Stimulated activated CD4-positive, alpha-beta T cell treated with anti-CD3 and anti-CD28 coated beads, Interleukin-15, amount 100 ng/mL, for 1 hour (primary cell): ENCODE measurements at regions not wholly inside any gene's neighbourhood (a gene's known extent, or its start where the extent isn't known, plus 50 kb on each side); places are given as distances from the start of the nearest gene placed in this dataset.
"Not testable (repeated sequence)": the region's sequence is repeated elsewhere in the genome, so short reads cannot be mapped to it uniquely, and the experiment has no call there.

Source experiments
- DNase-seq, 2 donors: peaks; one replicate each; pipeline ENCODE4 v3.0.0-alpha.2; 2020; ENCODE audit warnings: low read depth in 1 of 2, low spot score in 1 of 2

DNA sequence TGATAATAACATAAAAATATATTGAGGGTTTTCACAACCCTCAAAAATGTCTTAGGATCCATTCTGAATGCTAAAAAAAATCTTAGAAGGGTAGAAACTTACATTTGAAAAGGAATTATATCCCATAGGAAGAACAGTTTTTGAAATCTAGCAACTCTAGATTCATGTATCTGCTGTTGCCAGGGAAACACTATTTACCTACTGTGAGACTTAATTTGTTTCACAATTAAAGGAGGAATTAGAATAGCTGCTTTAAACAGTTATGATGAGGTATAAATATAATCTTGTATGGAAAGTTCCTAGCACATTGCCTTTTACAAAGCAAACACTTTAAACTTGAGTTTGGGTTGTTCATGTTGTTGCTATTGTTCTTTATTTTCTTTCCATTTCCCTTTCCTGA lies 988.2 kb downstream of the SUCLG1 start:
- no peak for DNase-seq

DNA sequence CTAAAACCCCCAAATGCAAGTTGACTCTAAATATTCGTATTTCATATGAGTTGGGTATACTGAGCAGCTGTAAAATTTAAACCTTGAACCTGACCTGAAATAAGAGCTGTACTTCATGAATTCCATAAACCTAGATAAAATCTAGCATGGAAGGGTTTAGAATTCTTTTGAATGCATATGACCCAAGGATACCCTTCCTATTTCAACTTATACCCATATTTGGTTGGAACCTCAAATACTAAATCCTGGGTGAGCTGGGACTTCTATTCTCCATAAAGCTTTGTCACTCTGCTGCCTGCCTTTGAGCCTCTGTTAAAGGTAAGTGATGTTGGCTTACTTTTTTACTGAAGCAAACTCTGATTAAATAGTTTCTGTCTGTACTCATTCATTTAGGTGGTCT lies 994.6 kb downstream of the SUCLG1 start:
- DNase-seq, result no peak

GRCh38 chr2:83462881-83463280 lies 996.2 kb downstream of the SUCLG1 start:
- DNase-seq, result no peak

GRCh38 chr2:83461135-83461534 lies 997.9 kb downstream of the SUCLG1 start:
- no peak for DNase-seq

DNA sequence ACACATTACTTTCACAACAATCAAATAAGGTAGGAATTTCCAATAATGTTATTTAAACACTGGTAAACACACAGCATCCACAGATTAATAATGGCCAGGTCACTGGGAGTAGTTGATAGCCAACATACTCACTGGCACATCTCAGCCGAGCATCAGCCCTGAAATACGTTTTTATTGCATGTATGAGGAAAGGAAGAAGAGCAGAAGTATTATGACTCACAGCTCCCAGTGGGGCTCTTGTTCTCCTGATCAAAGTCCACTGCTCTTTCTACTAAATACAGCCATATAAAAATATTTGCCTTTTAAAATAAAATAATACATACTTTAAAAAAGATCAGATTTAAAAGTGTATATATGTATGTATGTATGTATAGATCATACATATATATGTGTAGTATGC lies 999.6 kb downstream of the SUCLG1 start:
- DNase-seq, result no peak

DNA sequence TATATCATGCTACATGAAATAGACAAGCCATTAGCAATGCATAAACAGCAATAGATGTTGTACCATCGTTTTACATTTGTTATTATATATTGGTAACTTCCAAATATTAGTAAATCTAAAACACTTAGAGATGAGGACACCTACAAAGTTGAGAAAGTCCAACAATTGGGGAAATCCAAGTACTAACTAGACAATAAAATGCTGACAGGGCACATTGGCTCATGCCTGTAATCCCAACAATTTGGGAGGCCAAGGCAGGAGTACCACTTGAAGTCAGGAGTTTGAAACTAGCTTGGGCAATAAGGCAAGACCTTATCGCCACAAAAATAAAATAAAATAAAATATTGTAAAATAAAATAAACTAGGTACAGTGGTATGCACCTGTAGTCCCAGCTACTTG lies 1023.1 kb downstream of the SUCLG1 start:
- no peak for DNase-seq

DNA sequence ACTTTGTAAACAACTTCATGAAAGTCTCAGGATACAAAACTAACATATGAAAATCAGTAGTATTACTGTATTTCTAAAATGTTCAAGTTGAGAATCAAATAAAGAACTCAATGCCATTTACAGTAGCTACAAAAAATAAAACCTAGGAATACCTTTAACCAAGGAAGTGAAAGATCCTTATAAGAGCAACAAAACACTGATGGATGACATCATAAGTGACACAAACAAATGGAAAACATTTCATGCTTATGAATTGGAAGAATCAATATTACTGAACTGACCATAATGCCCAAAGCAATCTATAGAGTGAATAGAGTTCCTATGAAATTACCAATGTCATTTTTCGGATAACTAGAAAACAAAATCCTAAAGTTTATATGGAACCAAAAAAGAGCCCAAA lies 1038.1 kb downstream of the SUCLG1 start:
- no peak for DNase-seq

DNA sequence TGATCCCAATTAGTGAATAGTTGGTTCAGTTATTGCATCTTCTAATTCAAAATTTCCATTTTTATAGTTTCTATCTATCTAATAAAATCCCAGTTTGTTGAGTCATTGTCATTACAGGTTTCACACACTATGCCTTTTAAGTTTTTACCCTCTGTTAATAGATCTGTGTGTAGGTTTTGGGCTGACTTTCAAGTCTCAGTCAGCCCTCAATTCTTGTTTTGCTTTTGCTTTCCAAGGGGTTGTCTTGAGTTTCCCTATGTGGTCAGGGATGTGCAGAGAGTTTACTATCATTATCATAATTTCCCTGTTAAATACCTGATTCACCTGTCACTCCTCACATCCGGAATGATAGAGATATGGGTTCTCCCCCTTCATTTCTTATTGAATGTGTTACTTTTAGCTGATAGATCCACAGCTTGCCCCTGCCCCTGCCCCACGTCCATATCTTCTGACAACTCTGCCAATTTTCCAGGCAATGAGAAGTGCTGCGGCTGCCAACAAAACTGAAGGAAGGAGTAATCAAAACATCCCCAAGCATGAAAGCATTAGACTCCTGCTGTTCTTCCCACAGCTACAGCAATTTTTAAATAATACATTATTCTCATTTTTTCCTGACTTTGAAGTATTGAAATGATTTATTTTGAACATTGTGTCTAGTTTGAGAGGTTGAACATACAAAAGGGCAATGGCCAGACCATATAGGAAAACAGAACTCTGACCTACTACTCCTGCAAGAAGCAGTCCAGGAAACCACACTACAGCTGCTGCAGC lies 1064.8 kb downstream of the SUCLG1 start:
- no peak for DNase-seq

GRCh38 chr2:83388804-83389203 lies 1070.3 kb downstream of the SUCLG1 start:
- DNase-seq, result no peak

- no peak for DNase-seq
Observed at GRCh38 chr2:83386549-83386948, 1072.5 kb downstream of the SUCLG1 start.

DNA sequence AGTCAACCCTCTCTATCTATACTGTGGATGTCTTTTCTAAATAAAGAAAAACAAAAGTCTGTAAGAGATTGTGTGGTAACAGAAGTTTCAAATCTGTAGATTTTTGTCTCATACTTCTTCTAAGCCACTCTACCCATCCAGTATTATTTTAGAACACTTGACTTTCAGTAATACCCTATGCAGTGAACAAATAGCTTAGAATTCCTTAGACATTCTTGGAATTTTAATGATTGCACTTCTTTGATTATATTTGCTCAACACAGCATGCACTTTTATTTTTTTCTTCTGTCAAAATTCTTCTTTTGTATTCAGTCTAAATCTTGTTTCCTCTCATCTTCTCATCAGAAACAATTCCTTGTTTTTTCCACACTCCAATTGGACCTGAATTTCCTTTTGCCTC lies 1080.2 kb downstream of the SUCLG1 start:
- no peak for DNase-seq

DNA sequence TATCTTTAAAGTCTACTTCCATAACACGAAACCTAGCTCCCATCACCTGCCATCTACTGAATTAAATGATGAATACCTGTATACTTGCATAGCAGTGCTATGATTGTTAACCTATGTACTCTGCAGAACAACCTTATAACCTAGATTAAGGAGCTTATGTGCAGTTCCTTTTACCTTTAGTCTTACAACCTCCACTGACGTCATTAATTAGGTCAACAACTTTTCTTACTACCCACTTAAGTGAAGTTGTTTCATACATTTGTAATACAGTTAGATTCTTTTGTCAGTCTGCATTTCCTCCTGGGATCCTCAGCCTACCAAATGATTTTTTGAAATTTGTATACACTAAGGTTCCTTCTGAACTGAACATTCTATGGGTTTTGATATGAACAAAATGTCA lies 1082.3 kb downstream of the SUCLG1 start:
- DNase-seq, result no peak

GRCh38 chr2:83370419-83370762 lies 1088.7 kb downstream of the SUCLG1 start:
- no peak for DNase-seq

DNA sequence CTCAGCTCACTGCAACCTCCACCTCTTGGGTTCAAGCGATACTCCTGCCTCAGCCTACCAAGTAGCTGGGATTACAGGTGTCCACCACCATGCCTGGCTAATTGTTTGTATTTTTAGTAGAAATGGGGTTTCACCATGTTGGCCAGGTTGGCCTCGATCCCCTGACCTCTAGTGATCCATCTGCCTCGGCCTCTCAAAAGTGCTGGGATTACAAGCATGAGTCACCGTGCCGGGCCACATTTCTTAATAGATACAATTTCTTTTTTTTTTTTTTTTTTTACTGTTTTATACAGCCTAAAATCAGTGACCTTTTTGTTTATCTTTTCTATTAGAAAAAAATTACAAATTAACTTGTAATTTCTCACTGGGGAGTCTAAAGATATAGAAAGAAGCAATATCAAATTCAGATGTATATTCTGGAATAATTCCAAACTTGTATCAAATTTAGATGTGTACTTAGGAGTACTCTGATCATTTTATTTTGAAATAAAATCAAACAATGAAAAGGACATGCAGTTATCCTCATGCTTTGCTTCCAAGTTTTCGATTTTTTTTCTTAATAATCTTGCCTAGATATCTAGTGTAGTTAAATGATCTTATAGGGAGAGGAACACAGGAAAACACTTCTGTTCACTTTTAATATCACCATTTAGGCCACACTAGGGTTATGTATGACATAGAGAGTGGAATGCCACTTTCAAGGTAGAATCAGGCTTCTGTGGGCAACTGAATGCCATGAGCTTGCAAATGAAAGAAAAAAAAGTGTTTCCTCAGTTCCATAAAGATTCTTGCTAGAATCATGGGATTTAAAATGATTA lies 1089.3 kb downstream of the SUCLG1 start:
- DNase-seq, result no peak

DNA sequence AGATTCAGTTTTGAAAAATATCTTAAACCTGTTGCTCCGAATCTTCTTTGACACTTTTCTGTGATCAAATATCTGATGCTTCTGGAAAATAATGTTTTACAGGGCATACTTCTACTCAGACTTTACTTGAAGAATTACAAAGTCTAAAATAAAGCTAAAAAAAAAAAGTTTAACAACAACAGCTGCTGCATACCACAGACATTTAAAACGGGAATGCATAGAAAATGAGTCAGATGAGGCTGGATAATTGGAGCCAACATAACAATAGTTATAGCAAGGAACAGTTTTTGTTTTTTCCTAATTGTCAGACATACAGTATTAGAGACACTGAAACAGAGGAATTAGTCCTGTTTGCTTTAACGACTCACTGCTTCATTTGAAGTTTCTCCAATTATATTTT lies 1090.2 kb downstream of the SUCLG1 start:
- no peak for DNase-seq

DNA sequence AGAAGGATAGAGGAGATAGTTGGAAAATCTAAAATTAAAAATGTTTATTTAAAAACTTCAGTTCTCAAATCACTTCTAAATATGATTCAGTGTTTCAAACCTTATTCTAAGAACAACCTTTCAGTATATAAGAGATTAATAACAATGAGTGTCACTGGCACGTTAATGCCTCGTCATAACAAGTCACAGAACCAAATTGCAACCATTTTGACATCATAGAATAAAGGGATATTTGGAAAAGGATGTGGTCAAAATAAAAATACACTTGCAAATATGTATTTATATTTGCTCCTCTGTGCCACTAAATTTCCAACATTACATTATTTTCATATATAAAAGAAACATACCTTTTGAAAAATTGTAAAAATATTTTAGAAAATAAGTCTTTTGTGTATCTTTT lies 1090.6 kb downstream of the SUCLG1 start:
- no peak for DNase-seq

DNA sequence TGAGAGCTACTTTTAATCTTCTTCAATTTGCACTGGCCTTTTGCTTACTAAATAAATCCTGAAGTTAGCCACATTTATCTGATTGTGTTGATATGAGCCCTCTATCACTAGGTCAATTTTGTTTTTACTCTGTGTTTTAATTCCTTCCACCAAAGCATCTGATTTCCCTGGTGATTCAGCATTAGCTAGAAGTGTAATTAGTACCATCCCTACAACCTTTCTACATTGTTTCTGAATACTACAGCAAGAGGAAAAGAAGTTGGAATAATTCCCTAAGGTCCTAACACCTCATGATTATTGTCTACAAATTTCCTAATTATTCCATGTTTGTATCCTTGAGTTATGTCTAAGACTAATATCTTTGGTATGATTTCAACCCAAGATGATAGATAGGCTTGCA lies 1093.6 kb downstream of the SUCLG1 start:
- DNase-seq, result no peak

GRCh38 chr2:83364264-83364663 lies 1094.8 kb downstream of the SUCLG1 start:
- DNase-seq, result no peak

- DNase-seq, result not testable (repeated sequence)
Observed at GRCh38 chr2:83363138-83363537, 1095.9 kb downstream of the SUCLG1 start.

GRCh38 chr2:83359336-83359735 lies 1099.7 kb downstream of the SUCLG1 start:
- DNase-seq, result no peak

- DNase-seq, result no peak
Observed at GRCh38 chr2:83342860-83343329, 1116.2 kb downstream of the SUCLG1 start.

DNA sequence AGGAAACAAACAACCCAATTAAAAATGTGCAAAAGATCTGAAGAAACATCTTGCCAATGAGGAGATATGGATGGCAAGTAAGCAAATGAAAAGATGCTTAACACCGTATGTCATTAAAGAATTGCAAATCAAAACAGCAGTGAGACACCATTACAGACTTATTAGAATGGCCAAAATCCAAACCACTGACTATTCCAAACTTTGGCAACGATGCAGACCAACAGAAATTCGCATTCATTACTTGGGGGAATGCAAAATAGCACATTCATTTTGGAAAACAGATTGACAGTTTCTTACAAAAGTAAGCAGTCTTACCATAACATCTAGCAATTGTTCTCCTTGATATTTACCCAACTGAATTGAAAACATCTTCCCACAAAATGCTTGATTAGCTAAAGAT lies 1118.7 kb downstream of the SUCLG1 start:
- no peak for DNase-seq

GRCh38 chr2:83339942-83340341 lies 1119.1 kb downstream of the SUCLG1 start:
- not testable (repeated sequence) for DNase-seq
